SK-N-SH (cell line): ENCODE measurements at regions not wholly inside any gene's neighbourhood (a gene's known extent, or its start where the extent isn't known, plus 50 kb on each side); places are given as distances from the start of the nearest gene placed in this dataset.
A peak's percentile ranks its signal among the peaks of the same experiment; 100 is the strongest.

Experiments
- CTCF ChIA-PET: fragments of 300-600, 350-600 bp; formaldehyde crosslinking; extraction: SDS; loops from one replicate; lab custom pipeline; 2021; lab: Yijun Ruan, JAX
- POLR2A ChIA-PET: fragments of 350-600 bp; sonication (Branson Sonifier 250); formaldehyde crosslinking; extraction: SDS; loops from one replicate; lab custom pipeline; 2020; ENCODE audit warnings: antibody characterized with exemption, inconsistent platforms; lab: Yijun Ruan, JAX
- DNase-seq: peaks from one replicate; pipeline ENCODE4 v3.0.0; 2012
- H2AFZ ChIP-seq: fragments of 200-600 bp; sonication (generic); 2 replicates; pipeline ENCODE4 v1.8.1; 2016; ENCODE audit warnings: antibody characterized with exemption, mild to moderate bottlenecking, low read depth
- H3F3A ChIP-seq: fragments of 200-600 bp; sonication (generic); replicated peaks from 2 replicates; pipeline ENCODE3; 2016; ENCODE audit warnings: antibody characterized with exemption, mild to moderate bottlenecking; ENCODE audit not compliant: insufficient read depth
- H3K27ac ChIP-seq, 2 experiments: fragments of 200-500 bp in 1 of 2; fragments of 200-600 bp in 1 of 2; sonication (Bioruptor generic) in 1 of 2; sonication (generic), shearing (Covaris generic) in 1 of 2; 2 replicates each; pipeline versions ENCODE4 v1.5.1 to v1.6.1; 2014 to 2016; ENCODE audit warnings: low read depth in 2 of 2, inconsistent platforms in 1 of 2, low read length in 1 of 2, mild to moderate bottlenecking in 1 of 2, mixed read lengths in 1 of 2
- H3K27me3 ChIP-seq: fragments of 200-600 bp; sonication (generic), shearing (Covaris generic); 2 replicates; pipeline ENCODE4 v1.6.1; 2016; ENCODE audit warnings: mixed run types; ENCODE audit not compliant: insufficient read depth
- H3K36me3 ChIP-seq, 2 experiments: fragments of 200-500 bp in 1 of 2; fragments of 200-600 bp in 1 of 2; sonication (Bioruptor generic) in 1 of 2; sonication (generic) in 1 of 2; replicated peaks in 1 of 2; 2 replicates each; pipeline versions ENCODE3 to v1.5.1; 2014 to 2016; ENCODE audit warnings: low read length in 1 of 2, mild to moderate bottlenecking in 1 of 2; ENCODE audit not compliant: insufficient read depth in 2 of 2, control insufficient read depth in 1 of 2
- H3K4me1 ChIP-seq, 2 experiments: fragments of 200-500 bp in 1 of 2; fragments of 200-600 bp in 1 of 2; sonication (Bioruptor generic) in 1 of 2; sonication (generic), shearing (Covaris generic) in 1 of 2; 2 replicates each; pipeline versions ENCODE4 v1.5.1 to v1.6.1; 2014 to 2016; ENCODE audit warnings: low read depth in 1 of 2, low read length in 1 of 2, mixed run types in 1 of 2; ENCODE audit not compliant: insufficient read depth in 2 of 2, control insufficient read depth in 1 of 2
- H3K4me2 ChIP-seq: fragments of 200-600 bp; sonication (generic), shearing (Covaris generic); 2 replicates; pipeline ENCODE4 v1.6.1; 2017; ENCODE audit warnings: mixed run types
- H3K4me3 ChIP-seq, 2 experiments: fragments of 200-500 bp in 1 of 2; fragments of 200-600 bp in 1 of 2; sonication (Bioruptor generic) in 1 of 2; sonication (generic), shearing (Covaris generic) in 1 of 2; 2 replicates each; pipeline versions ENCODE4 v1.5.1 to v1.8.1; 2014 to 2016; ENCODE audit warnings: low read depth in 2 of 2, inconsistent platforms in 1 of 2, low read length in 1 of 2, mild to moderate bottlenecking in 1 of 2, mixed read lengths in 1 of 2, moderate library complexity in 1 of 2
- H3K79me2 ChIP-seq: fragments of 200-600 bp; sonication (generic); 2 replicates; pipeline ENCODE4 v1.8.1; 2017; ENCODE audit warnings: mild to moderate bottlenecking; ENCODE audit not compliant: insufficient read depth
- H3K9ac ChIP-seq: fragments of 200-600 bp; sonication (generic); 2 replicates; pipeline ENCODE4 v1.6.1; 2017; ENCODE audit warnings: mixed run types
- H3K9me2 ChIP-seq: fragments of 200-600 bp; sonication (generic); 2 replicates; pipeline ENCODE4 v1.6.1; 2017; ENCODE audit warnings: mixed run types
- H3K9me3 ChIP-seq: fragments of 200-600 bp; sonication (generic); 2 replicates; pipeline ENCODE4 v1.6.1; 2017; ENCODE audit warnings: mixed run types, mild to moderate bottlenecking, moderate library complexity
- H4K20me1 ChIP-seq: fragments of 200-600 bp; sonication (generic); 2 replicates; pipeline ENCODE4 v1.6.1; 2017; ENCODE audit warnings: mild to moderate bottlenecking, mixed run types; ENCODE audit not compliant: insufficient read depth
- CHD2 ChIP-seq: fragments of 150-350 bp; IDR thresholded peaks from 2 replicates; pipeline ENCODE4 v1.6.1; 2018; ENCODE audit warnings: low read length; ENCODE audit not compliant: partially characterized antibody
- ELF1 ChIP-seq: IDR thresholded peaks from 2 replicates; pipeline ENCODE4 v1.4.0; 2012
- EP300 ChIP-seq, 2 experiments: IDR thresholded peaks; 2 replicates each; pipeline versions ENCODE4 v1.4.0 to v1.6.1; 2012; ENCODE audit warnings: borderline replicate concordance in 1 of 2, low read depth in 1 of 2, low read length in 1 of 2
- FOSL2 ChIP-seq: IDR thresholded peaks from 2 replicates; pipeline ENCODE4 v1.4.0; 2012; ENCODE audit warnings: low read depth, mild to moderate bottlenecking, moderate library complexity, borderline replicate concordance
- FOXJ3 ChIP-seq: sonication (generic); formaldehyde crosslinking; IDR thresholded peaks from 2 replicates; pipeline ENCODE4 v1.5.1; 2020; ENCODE audit warnings: mild to moderate bottlenecking, missing genetic modification reagents
- GABPA ChIP-seq: IDR thresholded peaks from 2 replicates; pipeline ENCODE4 v1.4.0; 2012; ENCODE audit warnings: low read depth, mild to moderate bottlenecking
- GATA2 ChIP-seq: sonication (generic); formaldehyde crosslinking; IDR thresholded peaks from 2 replicates; pipeline ENCODE4 v1.5.0; 2020; ENCODE audit warnings: mild to moderate bottlenecking, missing genetic modification reagents
- JUND ChIP-seq: IDR thresholded peaks from 2 replicates; pipeline ENCODE4 v1.4.0; 2012
- MXI1 ChIP-seq: IDR thresholded peaks from 2 replicates; pipeline ENCODE4 v1.6.1; 2012; ENCODE audit warnings: mild to moderate bottlenecking, low read depth, low read length, improper control_type of control experiment
- NRF1 ChIP-seq: IDR thresholded peaks from 2 replicates; pipeline ENCODE4 v1.6.1; 2012; ENCODE audit warnings: low read depth, mild to moderate bottlenecking, low read length
- RAD21 ChIP-seq: IDR thresholded peaks from 2 replicates; pipeline ENCODE4 v1.6.1; 2012; ENCODE audit warnings: mild to moderate bottlenecking, low read length
- RCOR1 ChIP-seq: fragments of 150-350 bp; IDR thresholded peaks from 2 replicates; pipeline ENCODE4 v1.6.1; 2017; ENCODE audit warnings: antibody characterized with exemption, low read length
- REST ChIP-seq: IDR thresholded peaks from 2 replicates; pipeline ENCODE4 v1.6.1; 2012; ENCODE audit warnings: mild to moderate bottlenecking, low read depth, low read length, moderate library complexity
- TCF12 ChIP-seq: IDR thresholded peaks from 2 replicates; pipeline ENCODE4 v1.4.0; 2012
- YY1 ChIP-seq: IDR thresholded peaks from 2 replicates; pipeline ENCODE4 v1.4.0; 2012; ENCODE audit warnings: low read depth, mild to moderate bottlenecking
- WGBS: methylation state at CpG from one replicate; pipeline ENCODE4 v1.1.6; 2017; ENCODE audit warnings: low lambda C conversion rate; 5-methylcytosine and 5-hydroxymethylcytosine counted together

- no peak for TF ChIP-seq FOSL2
- TF ChIP-seq RAD21, result no peak
- no peak for TF ChIP-seq EP300 (IDR thresholded peaks at IDR 0.05; ENCODE audit: borderline replicate concordance in 1 of 2, low read depth in 1 of 2, low read length in 1 of 2)
- no peak for TF ChIP-seq GATA2 (CRISPR knock-in tag)
- no peak for TF ChIP-seq JUND
- no peak for TF ChIP-seq NRF1
- no peak for TF ChIP-seq YY1
Observed at GRCh38 chr20:33925867-33926266, 67.8 kb upstream of the RALY start (continued).

- ChIA-PET CTCF (interaction anchor here (2.4 kb wide), 1 partner anchor 63 kb away, joined by 9 read pairs; no protein-coding TSS in a partner anchor), POLR2A (no interaction called here)
- Histone ChIP-seq H3K9me3 (no peaks in the 10 kb centered on the region), H3K27ac (peak overlapping the region in 1 of 2 experiments; percentile 3; a peak in 1 of 4 replicates), H4K20me1 (no peaks in the 10 kb centered on the region), H3K27me3 (no peaks in the 10 kb centered on the region; the same call in 1 of the 2 replicates), H2AFZ (no peak overlapping the region), H3K4me3 (no peak overlapping the region), H3F3A (no peaks in the 10 kb centered on the region), H3K36me3 (no peaks in the 10 kb centered on the region), H3K4me1 (peaks cover 0 to 14% of the 10 kb centered on the region in 2 experiments; a peak in 1 of 4 replicates), H3K9me2 (no peaks in the 10 kb centered on the region), H3K79me2 (no peaks in the 10 kb centered on the region), H3K4me2 (no peak overlapping the region), H3K9ac (no peak overlapping the region)
- TF ChIP-seq FOXJ3 (CRISPR knock-in tag) (no peak), REST (no peak), GABPA (no peak), RCOR1 (no peak), ELF1 (no peak)
- no peak for DNase-seq
- WGBS, result 86% methylated on average over 7 of the region's 7 CpGs
Observed at GRCh38 chr20:33926425-33926824, 67.3 kb upstream of the RALY start.

- Histone ChIP-seq H4K20me1 (no peaks in the 10 kb centered on the region), H3K4me2 (no peak overlapping the region), H3K79me2 (no peaks in the 10 kb centered on the region), H3K36me3 (no peaks in the 10 kb centered on the region), H3K4me3 (no peak overlapping the region), H3K9me3 (no peaks in the 10 kb centered on the region), H3F3A (no peaks in the 10 kb centered on the region), H3K27me3 (no peaks in the 10 kb centered on the region; the same call in 1 of the 2 replicates), H2AFZ (no peak overlapping the region), H3K9ac (no peak overlapping the region), H3K9me2 (no peaks in the 10 kb centered on the region), H3K27ac (peak overlapping the region in 1 of 2 experiments; percentile 73; a peak in 2 of 4 replicates), H3K4me1 (peaks cover 0 to 14% of the 10 kb centered on the region in 2 experiments; a peak in 1 of 4 replicates)
- peak; percentile 75 for DNase-seq
- peak; percentile 14 for TF ChIP-seq CHD2
- no peak for TF ChIP-seq TCF12
- peak; percentile 50 for TF ChIP-seq GATA2 (CRISPR knock-in tag)
- TF ChIP-seq EP300 (IDR thresholded peaks at IDR 0.05; ENCODE audit: borderline replicate concordance in 1 of 2, low read depth in 1 of 2, low read length in 1 of 2), result peak in 1 of 2 experiments; percentile 66; a peak in 1 of 4 replicates
- peak; percentile 72; the same call in 1 of the 2 replicates for TF ChIP-seq MXI1
- TF ChIP-seq RCOR1, result 0 out of 2 replicates have a peak, but pooled peaks have one; percentile 22
- no peak for TF ChIP-seq NRF1
- WGBS, result 35% methylated on average over 5 of the region's 5 CpGs
- POLR2A ChIA-PET, result interaction anchor here (1.2 kb wide), 1 partner anchor 66 kb away, joined by 3 read pairs; no protein-coding TSS in a partner anchor
- CTCF ChIA-PET, result interaction anchor here (0.9 to 2.4 kb wide), 9 partner anchors 8 to 203 kb away, joined by 3 to 9 read pairs (median 4); no protein-coding TSS in a partner anchor
Observed at GRCh38 chr20:33927724-33928123, 66.0 kb upstream of the RALY start.
